DMS153 (cell line): ENCODE measurements at regions not wholly inside any gene's neighbourhood (a gene's known extent, or its start where the extent isn't known, plus 50 kb on each side); places are given as distances from the start of the nearest gene placed in this dataset.
A peak's percentile ranks its signal among the peaks of the same experiment; 100 is the strongest.

Experiments
- DNase-seq: peaks from one replicate; lab custom pipeline; 2025; lab: John Stamatoyannopoulos, UW

DNA sequence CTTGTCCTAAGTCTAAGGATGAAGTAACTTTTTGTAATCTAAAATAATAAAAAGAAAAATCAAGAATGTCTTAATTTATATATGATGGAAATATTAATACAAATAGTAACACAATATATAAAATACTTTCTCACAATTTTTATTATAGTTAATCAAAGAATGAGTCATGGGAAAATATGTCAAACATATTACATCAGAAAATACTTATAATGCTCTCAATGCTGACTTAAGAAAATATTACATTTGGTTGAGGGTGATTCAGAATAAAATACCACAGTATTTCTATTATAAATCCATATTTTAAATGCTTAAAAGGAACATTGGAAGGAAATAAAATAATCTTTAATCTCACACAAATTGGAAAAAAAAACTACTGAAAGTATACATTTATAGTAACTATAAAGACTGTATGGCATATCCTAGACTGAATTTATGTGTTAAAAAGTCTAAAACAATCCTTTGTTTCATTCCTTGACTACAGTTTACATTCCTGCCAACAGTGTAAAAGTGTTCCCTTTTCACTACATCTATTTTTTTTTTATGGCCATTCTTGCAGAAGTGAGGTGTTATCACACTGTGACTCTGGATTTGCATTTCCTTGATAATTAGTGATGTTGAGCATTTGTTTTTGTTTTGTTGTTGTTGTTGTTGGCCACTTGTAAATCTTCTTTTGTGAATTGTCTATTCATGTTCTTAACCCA lies 1573.5 kb upstream of the ACVR2A start:
- DNase-seq: no peak

DNA sequence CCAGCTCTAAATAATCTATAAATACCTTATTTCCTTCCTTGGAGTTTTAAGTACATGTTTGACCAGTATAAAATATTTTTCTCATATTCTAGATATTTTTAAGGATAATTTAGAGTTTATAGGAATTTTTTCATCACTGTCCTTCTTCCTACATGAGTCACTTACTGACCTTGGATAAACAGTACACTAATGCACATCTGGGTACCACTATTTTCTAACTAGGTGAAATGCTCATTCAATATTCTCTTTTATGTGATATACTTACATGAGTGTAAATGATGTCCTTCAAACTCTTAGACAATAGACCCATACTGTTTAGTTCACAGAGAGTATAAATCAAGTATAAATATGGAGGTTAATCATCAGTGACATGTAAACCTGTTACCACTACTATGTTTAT lies 1574.2 kb upstream of the ACVR2A start:
- DNase-seq: no peak

DNA sequence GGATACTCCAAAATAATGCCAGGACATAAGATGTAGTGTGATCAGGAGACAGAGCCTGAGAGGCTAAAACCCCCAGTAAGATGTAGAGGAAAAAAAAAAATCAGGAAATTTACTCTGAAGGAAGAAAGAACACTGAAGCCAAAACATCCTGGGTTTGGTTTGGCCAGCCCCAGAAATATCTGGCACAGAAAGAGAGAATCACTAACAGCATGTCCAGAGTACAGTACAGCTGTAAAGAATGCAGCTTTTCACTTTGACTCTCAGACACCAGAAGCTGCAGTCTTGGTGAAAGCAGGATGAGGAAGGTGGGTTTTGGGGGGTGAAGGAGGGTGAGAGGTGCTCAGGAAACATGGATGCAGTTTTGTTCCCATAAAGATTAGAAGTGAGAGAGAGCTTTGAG lies 1577.7 kb upstream of the ACVR2A start:
- DNase-seq: no peak

DNA sequence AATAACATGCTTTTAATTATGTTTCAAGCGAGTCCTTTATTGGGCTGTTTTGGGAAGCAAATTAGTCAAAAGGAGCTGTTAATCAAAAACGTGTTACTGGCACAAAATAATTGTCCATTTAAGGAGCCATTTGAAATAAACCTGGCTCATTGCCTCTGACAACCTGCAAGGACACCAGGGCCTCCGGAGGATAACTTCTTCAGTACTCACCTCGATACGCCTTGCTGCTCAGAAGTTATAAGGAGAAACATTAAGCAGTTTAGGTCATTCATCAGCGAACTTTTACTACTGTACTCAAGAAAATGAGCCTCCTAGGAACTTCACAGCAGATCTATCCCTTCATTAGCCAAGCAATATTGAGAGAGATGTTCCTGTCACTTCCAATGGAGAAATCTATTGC lies 1579.2 kb upstream of the ACVR2A start:
- no peak for DNase-seq

DNA sequence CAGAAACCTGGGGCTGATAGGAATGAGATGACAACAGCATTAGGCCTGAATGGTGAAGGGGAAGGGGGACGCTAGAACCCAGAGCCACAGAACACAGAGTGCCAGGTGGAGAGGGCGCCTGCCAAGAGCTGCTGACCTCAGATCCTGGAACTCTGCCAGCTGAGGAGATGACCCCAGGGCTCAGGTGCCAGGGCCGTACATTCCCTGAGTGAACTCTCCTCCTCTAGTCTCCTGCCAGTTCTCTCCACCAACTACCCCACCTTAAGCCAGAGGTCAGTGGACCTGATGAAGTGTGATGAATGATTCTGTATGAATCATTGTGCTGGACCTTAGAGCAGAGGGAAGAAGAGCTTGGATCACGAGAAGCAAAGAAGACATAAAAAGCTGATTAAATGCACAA lies 1582.2 kb upstream of the ACVR2A start:
- no peak for DNase-seq

DNA sequence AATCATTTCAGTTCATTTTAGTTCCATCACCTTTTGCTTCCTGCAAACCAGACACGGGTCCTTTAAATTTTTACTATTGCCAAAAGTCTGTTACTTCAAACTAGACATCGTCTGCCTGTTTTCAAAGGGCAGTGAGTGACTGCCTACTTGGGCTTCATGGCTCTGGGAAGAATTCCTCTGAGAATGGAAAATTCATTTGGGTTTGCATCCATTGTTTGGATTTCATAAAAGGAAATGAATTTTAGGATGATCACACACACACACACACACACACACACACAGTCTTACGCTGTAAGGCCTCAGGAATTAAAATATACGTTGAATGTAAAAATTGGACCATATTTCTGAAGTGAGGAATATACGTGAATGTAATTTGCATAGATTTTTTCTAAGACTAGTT lies 1584.3 kb upstream of the ACVR2A start:
- DNase-seq: no peak

DNA sequence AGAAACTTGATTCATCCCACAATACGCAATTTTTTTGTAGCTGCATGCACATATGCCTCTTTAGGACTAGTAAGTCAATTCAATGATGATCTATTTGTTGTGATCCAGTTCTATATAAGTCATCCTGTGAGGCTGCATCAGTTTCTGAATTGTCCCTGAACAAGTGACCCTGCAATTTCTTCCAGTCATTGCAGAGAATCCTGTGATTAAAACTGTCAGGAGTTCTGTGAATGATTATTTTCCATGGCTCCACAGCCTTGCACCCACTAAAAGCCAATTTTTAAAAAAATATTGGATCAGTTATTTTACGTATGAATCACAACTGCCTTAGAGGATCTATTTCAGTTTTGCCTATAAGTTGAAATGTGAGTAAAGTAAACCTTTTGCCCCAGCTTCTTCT lies 1585.0 kb upstream of the ACVR2A start:
- DNase-seq: no peak

DNA sequence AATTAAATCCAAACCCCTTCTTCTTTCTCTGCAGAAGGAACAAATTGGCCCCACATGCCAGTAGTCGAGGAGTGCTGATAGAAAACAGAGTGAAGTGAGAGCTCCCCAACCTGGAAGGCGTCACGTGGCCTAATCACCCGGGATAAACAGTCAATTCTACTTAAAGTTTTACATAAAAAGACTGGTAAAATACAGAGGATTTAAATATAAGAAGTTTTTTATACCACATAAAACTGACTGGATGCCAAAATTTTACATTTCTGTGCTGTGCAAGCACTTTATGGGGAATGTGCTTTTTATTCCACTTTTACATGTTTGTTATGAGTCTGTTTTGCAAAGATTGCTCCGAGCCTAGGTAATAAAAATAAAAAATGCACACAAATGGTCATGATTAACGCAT lies 1586.8 kb upstream of the ACVR2A start:
- DNase-seq: no peak

DNA sequence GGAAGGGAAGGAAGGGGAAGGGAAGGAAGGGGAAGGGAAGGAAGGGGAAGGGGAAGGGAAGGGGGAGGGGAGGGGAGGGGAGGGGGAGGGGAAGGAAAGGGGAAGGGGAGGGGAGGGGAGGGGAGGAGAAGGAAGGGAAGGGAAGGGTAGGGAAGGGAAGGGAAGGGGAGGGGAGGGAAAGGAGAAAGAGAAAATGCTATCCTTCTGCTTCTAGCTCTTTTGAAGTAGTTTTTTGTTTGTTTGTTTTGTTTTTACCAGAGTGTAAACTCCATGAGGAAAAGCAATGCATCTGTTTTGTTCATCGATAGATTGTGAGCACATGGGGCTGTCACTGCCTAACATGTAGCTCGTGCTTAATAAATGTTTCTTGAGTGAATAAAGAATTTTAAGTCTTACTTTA lies 1592.7 kb upstream of the ACVR2A start:
- no peak for DNase-seq

DNA sequence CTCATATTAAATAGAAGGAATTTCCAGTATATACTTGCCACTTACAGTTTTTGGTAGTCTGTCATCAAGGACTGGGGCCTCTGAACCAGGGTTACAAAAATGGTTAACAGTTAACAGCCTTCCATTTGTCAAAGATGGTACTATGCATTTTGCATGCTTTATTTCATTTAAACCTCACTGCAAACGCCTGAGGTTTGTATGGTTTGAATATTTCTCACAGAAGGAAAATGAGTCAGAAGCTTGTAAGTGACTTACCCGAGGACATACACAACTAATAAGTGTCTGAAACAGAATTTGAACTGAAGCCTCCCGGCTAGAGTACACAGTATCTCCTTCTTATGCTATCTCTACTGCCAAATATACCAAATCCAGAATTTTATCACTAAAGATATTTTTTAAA lies 1593.5 kb upstream of the ACVR2A start:
- DNase-seq: no peak

DNA sequence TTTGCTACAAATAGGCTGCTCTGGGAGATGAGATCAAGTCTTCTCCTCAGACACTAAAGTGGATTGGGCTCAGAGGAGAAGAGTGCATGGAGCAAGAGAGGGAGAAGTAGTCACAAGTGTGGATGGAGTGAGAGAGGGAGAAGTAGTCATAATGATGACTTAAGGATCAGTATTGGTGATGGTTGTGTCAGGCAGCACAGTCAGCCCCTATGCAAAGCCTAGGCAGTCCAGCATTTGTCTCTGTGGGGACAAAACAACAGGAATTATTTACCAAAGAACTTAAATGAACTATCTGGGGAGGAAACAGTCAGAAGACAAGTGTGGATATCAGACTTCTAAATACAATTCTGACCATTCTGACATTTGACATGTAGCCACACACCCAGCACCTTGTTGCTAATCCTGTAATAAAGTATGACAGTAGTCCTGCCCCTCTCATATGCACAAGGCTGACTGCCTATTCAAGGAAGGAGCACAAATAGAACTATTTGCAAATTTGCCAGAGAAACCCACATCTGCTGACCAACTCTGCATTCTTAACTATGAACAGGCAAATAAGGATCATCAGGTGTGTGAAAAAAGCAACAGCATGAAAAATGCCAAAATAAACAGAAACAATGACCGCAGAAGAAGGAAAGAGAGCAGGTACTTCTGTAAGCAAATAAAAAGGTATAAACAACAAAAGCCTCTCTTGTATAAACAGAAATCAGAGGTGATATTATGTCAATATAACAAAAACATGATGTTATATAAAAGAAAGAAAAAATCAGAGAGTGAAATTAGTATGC lies 1597.9 kb upstream of the ACVR2A start:
- peak; percentile 13 for DNase-seq

DNA sequence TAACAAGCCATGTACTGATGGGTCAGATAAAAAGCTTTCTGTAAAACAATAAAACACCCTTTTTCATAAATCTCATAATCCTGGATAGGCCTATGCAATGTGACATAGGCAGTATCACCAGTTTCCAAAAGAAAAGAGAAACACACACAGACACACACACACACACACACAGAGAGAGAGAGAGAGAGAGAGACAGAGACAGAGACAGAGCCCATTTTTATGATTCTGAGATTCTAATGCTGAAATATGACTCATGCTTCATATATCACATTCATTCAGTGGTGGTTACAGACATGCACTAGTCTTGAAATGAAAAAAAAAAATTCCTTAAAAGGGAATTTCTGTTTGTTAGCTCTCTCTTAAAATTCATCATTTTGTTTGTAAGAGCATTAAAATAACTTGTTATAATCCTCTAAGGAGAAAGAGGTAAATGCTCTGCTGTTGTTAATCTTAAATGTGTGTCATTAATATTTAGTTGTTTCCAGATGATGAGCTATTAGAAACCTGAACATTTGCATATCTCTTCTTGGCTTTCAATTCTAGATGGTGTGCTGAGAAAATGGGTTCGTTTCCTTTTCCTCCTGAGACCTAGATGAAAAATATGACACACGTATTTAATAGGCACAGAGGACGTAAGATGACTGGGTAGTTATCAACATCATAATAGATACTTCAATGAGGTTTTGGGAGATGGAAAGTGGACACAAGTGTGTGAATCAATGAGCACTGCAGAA lies 1598.7 kb upstream of the ACVR2A start:
- no peak for DNase-seq

DNA sequence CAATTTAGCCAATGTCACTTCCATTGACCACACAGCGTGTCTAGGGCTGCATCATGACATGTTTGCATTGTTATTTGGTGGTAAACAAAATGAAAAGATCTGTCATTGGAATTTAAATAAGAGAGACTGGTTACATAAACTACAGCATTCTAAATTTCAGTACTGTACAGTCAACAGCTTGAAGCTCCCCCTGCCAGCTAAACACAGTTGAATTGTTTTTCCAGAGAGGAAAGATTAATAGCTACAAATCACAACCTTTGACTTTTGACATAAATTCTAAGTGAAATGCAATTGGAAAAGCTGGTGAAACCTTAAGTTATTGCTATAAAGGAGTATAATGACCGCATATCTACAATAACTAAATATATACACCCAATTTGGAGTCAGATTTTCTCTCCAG lies 1600.0 kb upstream of the ACVR2A start:
- no peak for DNase-seq

DNA sequence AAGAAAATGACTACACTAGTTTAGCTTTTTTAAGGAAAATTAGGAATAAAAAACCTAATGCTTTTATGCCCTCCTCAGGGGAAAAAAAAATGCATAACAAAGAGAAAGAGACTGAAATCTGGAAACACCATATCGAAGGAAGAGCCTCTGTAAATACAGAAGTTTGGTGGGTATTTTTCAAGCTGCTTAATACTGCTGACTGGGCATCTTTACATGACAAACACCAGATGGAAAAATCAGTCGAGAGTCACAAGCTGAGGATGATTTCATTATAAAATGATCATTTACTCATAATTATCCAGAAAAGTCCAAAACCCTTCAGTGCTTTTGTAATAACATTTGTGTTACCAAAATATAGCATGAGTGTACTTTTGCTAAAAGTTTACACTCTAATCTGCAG lies 1600.7 kb upstream of the ACVR2A start:
- no peak for DNase-seq

DNA sequence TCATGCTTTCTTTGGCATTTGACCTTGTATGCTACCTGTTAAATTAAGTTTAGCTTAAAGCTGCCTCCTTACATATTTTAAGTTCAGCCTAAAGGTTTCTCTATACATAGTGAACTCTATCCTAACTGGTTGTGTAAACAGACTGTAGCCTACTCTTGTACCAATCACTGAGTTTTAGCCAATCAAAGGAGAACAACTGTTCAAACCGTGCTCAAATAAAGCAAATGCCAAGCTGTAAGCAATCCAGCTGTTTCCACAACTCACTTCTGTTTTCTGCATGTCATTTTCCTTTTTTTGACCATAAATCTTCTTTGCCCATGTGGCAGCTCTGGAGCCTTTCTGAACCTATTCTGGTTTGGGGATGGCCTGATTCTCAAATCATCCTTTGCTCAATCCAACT lies 1603.8 kb upstream of the ACVR2A start:
- DNase-seq: no peak

DNA sequence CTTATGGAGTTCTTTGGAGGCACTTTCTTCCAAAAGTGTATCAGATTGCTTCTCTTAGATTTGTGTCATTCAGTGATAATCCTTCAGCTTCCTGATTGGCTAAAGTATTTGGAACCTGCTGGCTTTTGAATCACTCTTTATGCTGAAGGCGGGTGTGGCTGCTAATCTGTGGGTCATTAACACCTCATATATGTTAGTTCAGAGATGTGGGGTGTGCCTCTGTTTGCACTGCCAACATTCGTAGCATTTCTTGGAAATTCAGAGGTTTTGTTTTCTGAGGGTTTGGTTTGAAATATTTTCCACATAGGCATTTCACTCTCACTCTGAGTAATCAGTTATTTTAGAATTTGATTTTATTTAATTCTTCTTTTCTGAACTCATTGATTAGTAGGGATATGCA lies 1604.4 kb upstream of the ACVR2A start:
- DNase-seq: no peak

DNA sequence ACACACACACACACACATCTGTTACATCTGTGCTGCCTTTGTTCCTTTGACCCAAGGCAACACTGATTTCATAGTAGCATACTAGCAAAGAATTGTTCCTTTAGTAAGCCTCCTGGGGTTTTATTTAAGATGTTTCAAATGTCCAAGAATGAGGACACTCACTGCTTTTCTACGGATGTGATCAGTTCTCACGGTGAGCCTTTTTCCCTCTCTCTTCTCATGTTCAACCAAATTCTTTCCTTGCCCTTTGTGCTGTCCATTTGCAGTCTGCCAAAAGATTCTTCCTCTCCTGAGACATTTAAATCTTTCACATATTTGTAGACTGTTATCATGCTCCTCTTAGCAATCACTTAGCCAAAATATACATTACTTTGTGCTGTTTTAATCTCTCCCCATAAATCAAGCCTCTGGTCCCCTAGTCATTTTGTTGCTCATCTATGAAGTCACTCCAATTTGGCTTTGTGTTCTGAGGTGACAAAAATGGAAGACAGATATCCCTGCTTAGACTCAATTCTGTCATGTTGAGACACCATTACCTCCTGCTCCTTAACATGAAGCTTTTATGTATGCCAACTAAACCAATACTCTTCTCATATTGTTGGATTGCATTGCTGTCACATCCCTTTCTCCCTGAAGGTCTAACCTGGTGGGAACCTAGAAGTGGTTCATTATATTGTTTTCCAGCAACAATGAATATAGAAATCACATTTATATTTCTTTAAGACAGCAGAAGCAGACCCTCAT lies 1605.3 kb upstream of the ACVR2A start:
- no peak for DNase-seq

DNA sequence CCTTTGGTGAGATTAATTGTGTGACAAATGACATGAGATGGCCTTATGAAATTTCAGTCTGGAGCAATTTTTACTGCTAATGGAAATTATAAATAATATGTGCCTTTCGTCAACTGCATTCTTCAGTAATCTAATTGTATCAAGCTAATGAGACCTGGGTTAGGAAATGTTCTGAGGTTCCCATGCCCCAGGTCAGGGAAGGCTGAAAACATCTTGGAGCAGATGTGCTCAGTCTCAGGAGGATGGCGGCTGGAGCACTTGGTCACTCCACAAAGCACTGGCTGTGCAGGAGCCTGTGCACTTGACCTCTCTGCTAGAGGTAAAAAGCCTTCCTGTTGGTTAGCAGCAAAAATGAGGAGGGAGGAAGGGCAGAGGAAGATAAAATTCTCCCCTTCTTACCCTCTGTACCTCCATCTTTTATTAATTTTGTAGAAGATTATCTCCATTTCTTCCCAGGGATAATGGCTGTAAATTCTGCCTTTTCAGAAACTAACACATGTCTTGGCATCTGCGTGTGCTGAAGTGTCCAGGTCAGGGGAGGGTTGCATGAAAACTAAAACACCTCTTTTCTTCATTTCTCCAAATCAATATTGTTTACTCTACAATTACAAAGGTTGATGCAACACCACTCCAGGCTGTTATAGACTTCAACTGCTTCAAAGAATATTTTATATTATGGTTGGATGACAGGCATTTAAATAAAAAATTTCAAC lies 1606.4 kb upstream of the ACVR2A start:
- no peak for DNase-seq

DNA sequence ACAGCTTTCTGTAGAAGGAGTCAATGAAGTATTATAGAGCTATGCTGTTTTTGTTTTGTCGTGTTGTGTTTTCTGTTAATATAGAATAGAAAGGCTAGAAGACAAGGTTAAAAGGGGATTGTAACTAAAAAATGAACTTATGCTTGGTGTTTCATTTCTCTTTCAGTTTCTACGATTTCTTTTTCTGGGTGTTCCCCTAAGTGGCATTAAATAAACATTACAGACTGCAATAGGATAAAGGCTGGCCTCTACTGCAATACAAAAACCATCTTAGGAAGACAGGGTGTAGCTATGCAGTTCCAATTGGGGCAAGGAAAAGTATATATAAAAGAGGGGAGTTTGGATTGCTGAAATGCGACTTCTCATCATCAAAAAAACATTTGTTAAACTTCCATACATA lies 1609.7 kb upstream of the ACVR2A start:
- DNase-seq: no peak

DNA sequence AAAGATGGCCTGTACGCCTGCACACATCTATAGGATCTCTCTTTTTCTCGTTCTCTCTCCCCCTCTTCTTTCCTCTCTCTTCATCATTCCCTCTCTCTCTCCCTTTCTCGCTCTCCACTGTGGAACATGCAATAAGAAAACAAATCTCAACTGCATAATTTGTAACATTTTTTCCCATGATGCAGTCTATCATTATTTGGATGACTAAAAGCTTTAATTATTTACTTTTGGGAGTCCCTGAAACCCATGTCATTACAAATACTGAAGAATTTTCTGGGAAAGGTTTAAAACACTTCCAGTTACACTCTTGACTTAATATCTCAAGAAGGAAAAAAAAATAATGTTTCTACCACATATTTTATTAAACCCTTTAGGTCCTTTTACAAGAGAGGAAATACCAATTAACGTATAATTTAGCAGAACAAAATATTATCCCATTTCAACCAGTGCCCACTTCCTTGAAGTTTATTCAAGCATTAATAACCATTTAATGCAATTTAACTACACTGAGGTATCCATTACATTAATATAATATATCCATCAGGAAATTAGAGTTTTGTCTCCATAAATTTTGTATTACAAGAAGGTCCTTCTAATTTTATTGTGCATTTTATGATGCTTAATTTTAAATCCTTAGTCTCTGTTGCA lies 1615.2 kb upstream of the ACVR2A start:
- DNase-seq: no peak

DNA sequence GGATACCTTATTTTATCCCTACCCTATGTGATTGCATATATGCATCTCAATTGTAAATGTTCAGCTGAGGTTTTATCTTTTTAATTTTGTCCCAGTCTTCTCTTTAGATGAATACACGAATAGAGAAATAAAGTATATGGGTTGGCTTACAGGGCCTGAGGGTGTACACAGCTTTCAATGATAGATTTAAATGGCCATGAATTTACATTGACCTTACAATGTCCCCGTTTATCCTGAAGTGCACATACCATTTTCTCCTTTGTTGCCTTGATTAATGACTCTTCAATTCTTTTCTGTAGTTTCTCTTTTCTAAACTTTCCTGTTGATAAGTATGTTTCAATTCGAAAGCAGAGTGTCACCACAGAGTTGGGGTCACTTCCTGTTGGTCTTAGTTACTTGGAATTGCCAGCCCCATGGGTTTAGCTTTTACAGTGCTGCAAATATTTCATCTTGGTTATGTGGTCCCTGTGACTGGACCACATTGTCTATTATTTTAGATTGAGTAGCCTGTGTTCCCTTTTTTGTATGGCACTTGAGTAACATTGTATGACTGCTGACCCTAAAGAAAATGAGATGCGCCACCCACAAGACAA lies 1616.3 kb upstream of the ACVR2A start:
- DNase-seq: no peak
